ENCODE measurements at regions not wholly inside any gene's neighbourhood (a gene's known extent, or its start where the extent isn't known, plus 50 kb on each side); places are given as distances from the start of the nearest gene placed in this dataset.

- no peak for DNase-seq
- intact Hi-C loops (cut with DNase I; ENCODE audit: low total_unique reads) = no loop called here
- no peaks in the 10 kb centered on the region for H3K4me1 ChIP-seq
- WGBS, 5 donors = 70 to 93% (median 80%) methylated on average over 3 of the region's 3 CpGs
- no peaks in the 10 kb centered on the region for H3K27me3 ChIP-seq
- TF ChIP-seq EP300 (IDR thresholded peaks at IDR 0.05) (no peak), POLR2AphosphoS5 (IDR thresholded peaks at IDR 0.05) (no peak), POLR2A (IDR thresholded peaks at IDR 0.05) (no peak), CTCF (IDR thresholded peaks at IDR 0.05) (no peak)
- no peaks in the 10 kb centered on the region for H3K36me3 ChIP-seq
- H3K27ac ChIP-seq = no peak overlapping the region
- H3K4me3 ChIP-seq = no peak overlapping the region
- H3K9me3 ChIP-seq = no peaks in the 10 kb centered on the region
Observed at GRCh38 chrX:36721990-36722389, 286.2 kb upstream of the FAM47C start.

- TF ChIP-seq CTCF (IDR thresholded peaks at IDR 0.05) = no peak
- TF ChIP-seq EP300 (IDR thresholded peaks at IDR 0.05) = no peak
- TF ChIP-seq POLR2A (IDR thresholded peaks at IDR 0.05) = no peak
- TF ChIP-seq POLR2AphosphoS5 (IDR thresholded peaks at IDR 0.05) = no peak
- Histone ChIP-seq H3K9me3 (no peaks in the 10 kb centered on the region), H3K4me3 (no peak overlapping the region), H3K36me3 (no peaks in the 10 kb centered on the region), H3K4me1 (no peaks in the 10 kb centered on the region), H3K27me3 (peaks cover 0 to 8% (median 0%) of the 10 kb centered on the region in 3 donors), H3K27ac (no peak overlapping the region)
- intact Hi-C loops (cut with DNase I; ENCODE audit: low total_unique reads) = no loop called here
- DNase-seq = no peak
- WGBS, 5 donors = 63 to 85% (median 82%) methylated on average over 2 of the region's 2 CpGs
Observed at GRCh38 chrX:36753602-36754001, 254.6 kb upstream of the FAM47C start.

DNA sequence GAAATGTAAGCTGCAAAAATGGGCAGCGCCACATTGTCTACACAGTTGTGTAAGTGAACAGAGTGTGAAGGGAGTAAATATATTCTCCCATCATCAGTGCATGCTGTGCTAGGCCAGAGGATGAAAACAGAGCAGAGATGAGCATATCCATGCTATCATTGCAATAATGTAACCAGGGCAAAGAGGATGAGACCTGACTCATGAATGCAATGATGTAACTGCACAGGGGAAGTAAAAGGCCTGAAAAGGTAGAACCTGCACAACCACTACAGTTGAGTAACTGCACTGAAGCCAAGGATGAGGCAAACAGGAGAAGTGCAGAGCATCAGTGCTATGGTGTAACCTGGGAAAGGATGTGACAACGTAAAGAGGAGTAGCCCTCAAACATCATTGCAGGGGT lies 220.4 kb upstream of the FAM47C start:
- intact Hi-C loops (cut with DNase I; ENCODE audit: low total_unique reads) = no loop called here
- 69 to 94% (median 88%) methylated on average over 2 of the region's 2 CpGs for WGBS, 5 donors
- H3K27me3 ChIP-seq = no peaks in the 10 kb centered on the region
- H3K4me3 ChIP-seq = no peak overlapping the region
- no peaks in the 10 kb centered on the region for H3K4me1 ChIP-seq
- no peaks in the 10 kb centered on the region for H3K36me3 ChIP-seq
- TF ChIP-seq CTCF (IDR thresholded peaks at IDR 0.05) = no peak
- no peak for TF ChIP-seq POLR2A (IDR thresholded peaks at IDR 0.05)
- TF ChIP-seq EP300 (IDR thresholded peaks at IDR 0.05) = no peak
- TF ChIP-seq POLR2AphosphoS5 (IDR thresholded peaks at IDR 0.05) = no peak
- H3K9me3 ChIP-seq = no peaks in the 10 kb centered on the region
- no peak overlapping the region for H3K27ac ChIP-seq
- no peak for DNase-seq

DNA sequence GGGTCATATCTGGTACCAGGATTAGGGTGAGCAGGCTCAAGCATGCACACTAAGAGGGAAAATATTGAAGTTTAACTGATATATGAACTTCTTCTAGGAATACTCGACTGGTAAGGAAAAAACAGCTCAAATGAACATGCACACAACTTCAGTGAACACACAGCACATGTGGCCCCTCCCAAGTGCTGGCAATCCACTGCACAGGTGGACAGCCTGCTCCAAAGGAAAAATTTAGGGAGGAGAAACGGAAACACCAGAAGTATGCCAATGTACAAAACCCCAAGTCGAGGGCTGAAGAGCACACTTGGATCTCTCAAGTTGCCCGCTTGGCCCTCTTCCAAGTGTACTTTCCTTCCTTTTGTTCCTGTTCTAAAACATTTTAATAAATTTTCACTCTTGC lies 205.0 kb upstream of the FAM47C start:
- Histone ChIP-seq H3K4me1 (no peaks in the 10 kb centered on the region), H3K4me3 (no peak overlapping the region), H3K9me3 (peaks cover 0 to 6% (median 0%) of the 10 kb centered on the region in 4 donors), H3K27ac (no peak overlapping the region), H3K27me3 (no peaks in the 10 kb centered on the region), H3K36me3 (no peaks in the 10 kb centered on the region)
- 65 to 96% (median 75%) methylated on average over 4 of the region's 4 CpGs for WGBS, 5 donors
- intact Hi-C loops (cut with DNase I; ENCODE audit: low total_unique reads) = no loop called here
- TF ChIP-seq POLR2A (IDR thresholded peaks at IDR 0.05) = no peak
- DNase-seq = no peak

DNA sequence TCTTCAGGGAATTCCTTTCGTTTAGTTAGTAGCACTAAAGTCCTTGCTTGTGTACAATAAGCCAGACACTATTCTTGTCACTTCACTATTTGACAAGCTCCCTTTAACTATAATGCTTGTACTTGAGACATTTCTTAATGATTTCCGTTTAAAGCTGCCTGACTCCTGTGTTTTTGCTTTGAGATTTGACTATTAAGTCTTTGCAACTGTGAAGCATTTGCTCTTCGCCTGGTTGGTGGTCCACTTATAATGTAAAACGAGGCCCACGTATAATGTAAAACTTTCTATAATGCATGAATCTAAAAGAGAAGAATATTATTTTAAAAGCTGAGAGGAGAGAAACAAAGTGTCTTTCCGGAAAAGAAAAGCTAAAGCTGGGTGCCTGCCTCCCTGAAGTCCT lies 204.1 kb upstream of the FAM47C start:
- intact Hi-C loops (cut with DNase I; ENCODE audit: low total_unique reads) = no loop called here
- Histone ChIP-seq H3K9me3 (peaks cover 0 to 6% (median 0%) of the 10 kb centered on the region in 4 donors), H3K27me3 (no peaks in the 10 kb centered on the region), H3K36me3 (no peaks in the 10 kb centered on the region), H3K27ac (no peak overlapping the region), H3K4me1 (no peaks in the 10 kb centered on the region), H3K4me3 (no peak overlapping the region)
- 54 to 77% (median 60%) methylated on average over 6 of the region's 6 CpGs for WGBS, 5 donors
- no peak for DNase-seq
- no peak for TF ChIP-seq EP300 (IDR thresholded peaks at IDR 0.05)
- TF ChIP-seq POLR2A (IDR thresholded peaks at IDR 0.05) = no peak
- TF ChIP-seq CTCF (IDR thresholded peaks at IDR 0.05) = no peak
- no peak for TF ChIP-seq POLR2AphosphoS5 (IDR thresholded peaks at IDR 0.05)
